GM23248 (cell line): ENCODE measurements at regions not wholly inside any gene's neighbourhood (a gene's known extent, or its start where the extent isn't known, plus 50 kb on each side); places are given as distances from the start of the nearest gene placed in this dataset.

ENCODE experiments used
- EZH2 ChIP-seq: fragments of 200-600 bp; sonication (generic); IDR thresholded peaks from 2 replicates; pipeline ENCODE4 v1.6.1; 2018; ENCODE audit warnings: antibody characterized with exemption, mild to moderate bottlenecking; ENCODE audit not compliant: insufficient read depth, poor library complexity, severe bottlenecking
- EZH2phosphoT487 ChIP-seq: fragments of 200-600 bp; sonication (generic); IDR thresholded peaks from 2 replicates; pipeline ENCODE4 v1.6.1; 2018; ENCODE audit warnings: antibody characterized with exemption, moderate library complexity, mild to moderate bottlenecking, low read depth; ENCODE audit not compliant: insufficient read depth

DNA sequence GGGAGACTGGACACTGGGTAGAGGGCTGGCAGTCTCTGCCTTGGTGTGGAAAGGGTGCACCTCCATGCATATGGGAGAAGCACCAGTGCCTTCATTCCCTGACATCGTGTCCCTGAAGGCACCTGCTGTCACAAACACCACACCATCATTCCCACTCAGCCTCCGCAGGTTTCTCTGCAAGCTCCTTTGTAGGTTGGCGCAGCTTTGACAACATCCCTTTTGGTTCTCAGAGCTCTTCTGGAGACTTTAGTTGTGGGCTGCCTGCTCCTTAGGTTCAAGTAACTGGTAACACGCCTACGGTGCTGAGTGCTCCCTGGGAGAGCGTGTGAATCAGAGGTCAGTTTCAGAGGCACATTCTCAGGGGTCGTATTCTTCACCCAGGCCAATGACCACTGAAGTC lies 50.2 kb upstream of the TULP4 start:
- TF ChIP-seq EZH2, result no peak
- no peak for TF ChIP-seq EZH2phosphoT487
